CD4-positive, CD25-positive, alpha-beta regulatory T cell (primary cell): ENCODE measurements at regions not wholly inside any gene's neighbourhood (a gene's known extent, or its start where the extent isn't known, plus 50 kb on each side); places are given as distances from the start of the nearest gene placed in this dataset.

ENCODE experiments used
- ATAC-seq, 2 donors: fragments of 150-1000 bp; cut with Tn5 transposase; one replicate each; pipeline ENCODE4 v1.10.0; 2021; ENCODE audit warnings: low read depth in 2 of 2, moderate number of reproducible peaks in 2 of 2, moderate library complexity in 1 of 2
- DNase-seq, 3 donors: peaks; one replicate each; pipeline versions ENCODE4 v3.0.0 to v3.0.0-alpha.2; 2012 to 2022; ENCODE audit warnings: mixed read lengths in 1 of 3
- H3K27ac ChIP-seq: one replicate; pipeline ENCODE4 v1.7.0; 2013; ENCODE audit warnings: mild to moderate bottlenecking, low read length; ENCODE audit not compliant: insufficient read depth, poor library complexity, severe bottlenecking
- H3K27me3 ChIP-seq: one replicate; pipeline ENCODE4 v1.7.0; 2013; ENCODE audit warnings: low read length; ENCODE audit not compliant: control insufficient read depth, insufficient read depth
- H3K36me3 ChIP-seq: one replicate; pipeline ENCODE4 v1.7.0; 2013; ENCODE audit warnings: mild to moderate bottlenecking, low read length, moderate library complexity; ENCODE audit not compliant: control insufficient read depth, insufficient read depth
- H3K4me1 ChIP-seq: 2 replicates; pipeline ENCODE4 v1.7.0; 2013; ENCODE audit warnings: mild to moderate bottlenecking, low read length; ENCODE audit not compliant: insufficient read depth, control insufficient read depth, poor library complexity, severe bottlenecking
- H3K4me3 ChIP-seq: one replicate; pipeline ENCODE4 v1.7.0; 2013; ENCODE audit warnings: low read depth, mild to moderate bottlenecking, low read length, moderate library complexity
- H3K9me3 ChIP-seq, 2 experiments: 1 replicate in 1 of 2; 2 replicates in 1 of 2; pipeline ENCODE4 v1.7.0; 2013; ENCODE audit warnings: low read length in 2 of 2, mild to moderate bottlenecking in 1 of 2, moderate library complexity in 1 of 2; ENCODE audit not compliant: control insufficient read depth in 2 of 2
- H3K27ac Mint-ChIP-seq, 3 donors: one replicate each; pipeline ENCODE4 v1.8.0; 2020 to 2022; ENCODE audit warnings: mild to moderate bottlenecking in 3 of 3, mixed read lengths in 3 of 3, moderate library complexity in 2 of 3
- H3K27me3 Mint-ChIP-seq: one replicate; pipeline ENCODE4 v1.8.0; 2022; ENCODE audit warnings: mild to moderate bottlenecking, mixed read lengths
- H3K36me3 Mint-ChIP-seq: one replicate; pipeline ENCODE4 v1.8.0; 2020; ENCODE audit warnings: mixed read lengths
- H3K4me1 Mint-ChIP-seq, 4 donors: one replicate each; pipeline ENCODE4 v1.8.0; 2020 to 2022; ENCODE audit warnings: mixed read lengths in 4 of 4, mild to moderate bottlenecking in 1 of 4
- H3K4me3 Mint-ChIP-seq, 4 donors: one replicate each; pipeline ENCODE4 v1.8.0; 2020 to 2022; ENCODE audit warnings: mild to moderate bottlenecking in 4 of 4, mixed read lengths in 4 of 4, moderate library complexity in 3 of 4
- H3K9me3 Mint-ChIP-seq, 7 donors: one replicate each; pipeline ENCODE4 v1.8.0; 2020 to 2022; ENCODE audit warnings: mixed read lengths in 7 of 7, mild to moderate bottlenecking in 3 of 7, moderate library complexity in 2 of 7

- no peak overlapping the region for H3K27ac Mint-ChIP-seq
- no peak overlapping the region for H3K4me3 Mint-ChIP-seq
- H3K4me1 Mint-ChIP-seq: peaks cover 0 to 12% (median 0%) of the 10 kb centered on the region in 4 donors
- Histone ChIP-seq H3K9me3 (no peaks in the 10 kb centered on the region), H3K4me1 (no peaks in the 10 kb centered on the region), H3K36me3 (no peaks in the 10 kb centered on the region), H3K27ac (no peak overlapping the region), H3K4me3 (no peak overlapping the region), H3K27me3 (no peaks in the 10 kb centered on the region)
- peaks cover 13% of the 10 kb centered on the region for H3K36me3 Mint-ChIP-seq
- peaks cover 31% of the 10 kb centered on the region for H3K27me3 Mint-ChIP-seq
- no peak for DNase-seq
- ATAC-seq: no peak
- peaks cover 0 to 8% (median 3%) of the 10 kb centered on the region in 7 donors for H3K9me3 Mint-ChIP-seq
These were observed 79.2 kb downstream of the UBIAD1 start for GRCh38 chr1:11352058-11352715.

DNA sequence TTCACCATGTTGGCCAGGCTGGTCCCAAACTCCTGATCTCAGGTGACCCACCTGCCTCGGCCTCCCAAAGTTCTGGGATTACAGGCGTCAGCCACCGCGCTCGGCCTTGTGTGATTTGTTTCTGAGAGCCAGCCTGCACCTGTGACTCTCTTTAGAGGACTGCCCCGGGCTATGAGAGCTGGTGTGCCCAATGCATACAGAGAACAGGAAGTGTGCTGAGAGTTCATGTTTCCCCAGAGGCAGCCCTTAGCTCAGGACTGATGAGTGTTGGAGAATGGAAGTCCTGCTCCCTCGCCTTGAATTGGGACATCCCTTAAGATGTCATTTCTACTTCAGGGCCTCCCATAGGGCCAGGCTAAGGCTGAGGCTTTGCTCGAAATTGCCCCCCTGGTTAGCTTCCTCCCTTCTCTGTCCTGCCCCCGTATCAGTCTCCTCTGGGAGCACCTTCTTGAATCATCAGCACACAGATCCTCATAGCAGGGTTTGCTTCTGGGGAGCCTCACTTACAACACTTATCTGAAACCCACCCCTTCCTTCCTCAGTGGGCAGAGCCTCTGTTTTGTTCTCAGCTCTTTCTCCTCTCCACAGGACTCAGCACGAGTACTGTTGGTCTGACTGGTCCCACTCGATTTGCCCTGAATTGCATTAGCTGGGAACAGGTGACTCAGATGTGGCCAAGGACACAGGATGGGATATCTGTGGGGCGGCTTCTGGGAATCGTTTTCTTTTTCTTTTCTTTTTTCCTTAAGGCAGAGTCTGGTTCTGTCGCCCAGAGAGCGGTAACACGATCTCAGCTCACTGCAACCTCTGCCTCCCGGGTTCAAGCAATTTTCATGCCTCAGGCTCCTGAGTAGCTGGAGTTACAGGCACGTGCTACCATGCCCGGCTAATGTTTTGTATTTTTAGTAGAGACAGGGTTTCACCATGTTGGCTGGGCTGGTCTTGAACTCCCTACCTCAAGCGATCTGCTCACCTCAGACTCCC, 80.1 kb downstream of the UBIAD1 start:
- Histone ChIP-seq H3K36me3 (no peaks in the 10 kb centered on the region), H3K4me1 (no peaks in the 10 kb centered on the region), H3K9me3 (no peaks in the 10 kb centered on the region), H3K4me3 (no peak overlapping the region), H3K27ac (no peak overlapping the region), H3K27me3 (no peaks in the 10 kb centered on the region)
- H3K4me3 Mint-ChIP-seq: no peak overlapping the region
- H3K36me3 Mint-ChIP-seq: peaks cover 13% of the 10 kb centered on the region
- peaks cover 0 to 8% (median 3%) of the 10 kb centered on the region in 7 donors for H3K9me3 Mint-ChIP-seq
- H3K27me3 Mint-ChIP-seq: peaks cover 39% of the 10 kb centered on the region
- peak overlapping the region in 1 of 3 donors; percentile 25 for H3K27ac Mint-ChIP-seq
- H3K4me1 Mint-ChIP-seq: peaks cover 0 to 12% (median 0%) of the 10 kb centered on the region in 4 donors
- DNase-seq: peak in 1 of 3 donors; percentile 20
- ATAC-seq: no peak

DNA sequence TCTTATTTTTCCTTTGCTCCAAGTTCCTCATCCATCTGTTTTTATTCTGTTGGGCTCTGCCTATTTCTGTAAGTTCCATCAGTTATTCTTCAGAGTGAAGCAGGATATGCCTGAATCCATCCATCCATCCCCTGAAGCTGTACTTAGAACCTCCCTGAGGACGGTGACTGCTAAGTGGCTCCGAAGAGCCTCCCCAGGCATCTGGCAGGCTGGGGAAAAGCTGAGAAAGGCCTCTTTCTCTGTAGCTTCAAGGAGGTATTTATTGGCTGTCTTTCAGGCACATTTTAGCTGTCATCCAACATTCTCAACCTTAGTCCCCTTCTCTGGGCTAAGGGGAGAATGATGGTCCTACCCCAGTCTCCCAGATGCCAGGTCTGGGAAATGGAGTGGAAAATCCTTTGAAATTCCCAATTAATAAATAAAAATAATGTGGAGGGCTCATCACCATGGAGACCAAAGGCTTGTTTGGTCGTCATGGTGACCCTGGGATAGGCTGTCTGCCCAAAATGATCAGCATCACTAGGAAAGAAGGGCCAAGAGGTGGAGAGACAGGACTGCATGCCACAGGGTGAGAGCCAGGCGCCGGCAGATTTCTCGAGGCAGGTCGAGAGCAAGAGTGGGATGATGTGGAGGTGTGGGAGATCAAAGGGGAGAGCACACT, 82.0 kb downstream of the UBIAD1 start:
- Mint-ChIP-seq H3K36me3 (peaks cover 7% of the 10 kb centered on the region), H3K4me3 (no peak overlapping the region), H3K4me1 (peaks cover 0 to 11% (median 0%) of the 10 kb centered on the region in 4 donors), H3K27ac (no peak overlapping the region), H3K9me3 (peaks cover 0 to 4% (median 2%) of the 10 kb centered on the region in 7 donors), H3K27me3 (peaks cover 44% of the 10 kb centered on the region)
- Histone ChIP-seq H3K4me1 (no peaks in the 10 kb centered on the region), H3K36me3 (no peaks in the 10 kb centered on the region), H3K9me3 (no peaks in the 10 kb centered on the region), H3K4me3 (no peak overlapping the region), H3K27me3 (no peaks in the 10 kb centered on the region), H3K27ac (no peak overlapping the region)
- ATAC-seq: no peak
- no peak for DNase-seq

GRCh38 chr1:11355559-11356475, 82.8 kb downstream of the UBIAD1 start:
- no peak for ATAC-seq
- Mint-ChIP-seq H3K27ac (no peak overlapping the region), H3K36me3 (peaks cover 7% of the 10 kb centered on the region), H3K4me3 (no peak overlapping the region), H3K4me1 (peaks cover 0 to 8% (median under 1%) of the 10 kb centered on the region in 4 donors), H3K9me3 (peaks cover 0 to 4% (median 2%) of the 10 kb centered on the region in 7 donors), H3K27me3 (peaks cover 49% of the 10 kb centered on the region)
- Histone ChIP-seq H3K4me3 (no peak overlapping the region), H3K4me1 (no peaks in the 10 kb centered on the region), H3K27me3 (no peaks in the 10 kb centered on the region), H3K27ac (no peak overlapping the region), H3K36me3 (no peaks in the 10 kb centered on the region), H3K9me3 (no peaks in the 10 kb centered on the region)
- no peak for DNase-seq

GRCh38 chr1:11357276-11357675, 84.3 kb downstream of the UBIAD1 start:
- Histone ChIP-seq H3K4me3 (no peak overlapping the region), H3K36me3 (no peaks in the 10 kb centered on the region), H3K27me3 (no peaks in the 10 kb centered on the region), H3K27ac (no peak overlapping the region), H3K9me3 (no peaks in the 10 kb centered on the region), H3K4me1 (no peaks in the 10 kb centered on the region)
- no peak overlapping the region for H3K4me3 Mint-ChIP-seq
- peaks cover 41% of the 10 kb centered on the region for H3K27me3 Mint-ChIP-seq
- H3K9me3 Mint-ChIP-seq: peaks cover 0 to 2% (median 0%) of the 10 kb centered on the region in 7 donors
- ATAC-seq: no peak
- H3K27ac Mint-ChIP-seq: no peak overlapping the region
- no peak for DNase-seq
- peaks cover 0 to 8% (median under 1%) of the 10 kb centered on the region in 4 donors for H3K4me1 Mint-ChIP-seq
- H3K36me3 Mint-ChIP-seq: no peaks in the 10 kb centered on the region

GRCh38 chr1:11358984-11359383, 86.0 kb downstream of the UBIAD1 start:
- H3K4me3 Mint-ChIP-seq: no peak overlapping the region
- Histone ChIP-seq H3K4me3 (no peak overlapping the region), H3K36me3 (no peaks in the 10 kb centered on the region), H3K27me3 (no peaks in the 10 kb centered on the region), H3K9me3 (no peaks in the 10 kb centered on the region), H3K27ac (no peak overlapping the region), H3K4me1 (no peaks in the 10 kb centered on the region)
- H3K4me1 Mint-ChIP-seq: peaks cover 0 to 2% (median 0%) of the 10 kb centered on the region in 4 donors
- ATAC-seq: no peak
- DNase-seq: no peak
- no peaks in the 10 kb centered on the region for H3K36me3 Mint-ChIP-seq
- peaks cover 35% of the 10 kb centered on the region for H3K27me3 Mint-ChIP-seq
- no peak overlapping the region for H3K27ac Mint-ChIP-seq
- H3K9me3 Mint-ChIP-seq: peaks cover 0 to 2% (median 0%) of the 10 kb centered on the region in 7 donors

- Histone ChIP-seq H3K9me3 (no peaks in the 10 kb centered on the region), H3K27me3 (no peaks in the 10 kb centered on the region), H3K27ac (no peak overlapping the region), H3K4me3 (no peak overlapping the region), H3K4me1 (no peaks in the 10 kb centered on the region), H3K36me3 (no peaks in the 10 kb centered on the region)
- no peak for ATAC-seq
- H3K9me3 Mint-ChIP-seq: no peaks in the 10 kb centered on the region
- H3K36me3 Mint-ChIP-seq: no peaks in the 10 kb centered on the region
- peaks cover 0 to 2% (median 0%) of the 10 kb centered on the region in 4 donors for H3K4me1 Mint-ChIP-seq
- peaks cover 14% of the 10 kb centered on the region for H3K27me3 Mint-ChIP-seq
- DNase-seq: no peak
- H3K27ac Mint-ChIP-seq: no peak overlapping the region
- H3K4me3 Mint-ChIP-seq: no peak overlapping the region
These were observed 89.6 kb downstream of the UBIAD1 start for GRCh38 chr1:11362547-11363021.
